Gastroesophageal sphincter (tissue), 3 donors: ENCODE measurements at regions not wholly inside any gene's neighbourhood (a gene's known extent, or its start where the extent isn't known, plus 50 kb on each side); places are given as distances from the start of the nearest gene placed in this dataset.

Experiments used
- CTCF ChIP-seq, 4 experiments: fragments of 200-600 bp in 2 of 4; fragments of 450-650 bp in 2 of 4; sonication (generic) in 1 of 4; IDR thresholded peaks; one replicate each; pipeline ENCODE4 v1.5.1; 2017 to 2019; ENCODE audit warnings: antibody characterized with exemption in 4 of 4, mild to moderate bottlenecking in 2 of 4, moderate library complexity in 2 of 4
- EP300 ChIP-seq: sonication (generic); formaldehyde crosslinking; IDR thresholded peaks from one replicate; pipeline ENCODE4 v1.6.1; 2017; ENCODE audit warnings: antibody characterized with exemption, mild to moderate bottlenecking
- POLR2A ChIP-seq, 2 donors: fragments of 450-650 bp; IDR thresholded peaks; one replicate each; pipeline ENCODE4 v1.6.1; 2017; ENCODE audit warnings: antibody characterized with exemption in 2 of 2, mild to moderate bottlenecking in 2 of 2, moderate library complexity in 1 of 2

- TF ChIP-seq POLR2A (IDR thresholded peaks at IDR 0.05) (no peak), EP300 (no peak), CTCF (IDR thresholded peaks at IDR 0.05) (no peak)
Measured at GRCh38 chr13:70223911-70224310, 115.7 kb upstream of the KLHL1 start.
